CD4-positive, alpha-beta T cell treated with Interleukin-12 subunit alpha and Interleukin-12 subunit beta, for 1 hour (primary cell): ENCODE measurements at regions not wholly inside any gene's neighbourhood (a gene's known extent, or its start where the extent isn't known, plus 50 kb on each side); places are given as distances from the start of the nearest gene placed in this dataset.
A peak's percentile ranks its signal among the peaks of the same experiment; 100 is the strongest.
"Not testable (repeated sequence)": the region's sequence is repeated elsewhere in the genome, so short reads cannot be mapped to it uniquely, and the experiment has no call there.

Experiments used
- DNase-seq: peaks from one replicate; pipeline ENCODE4 v3.0.0-alpha.2; 2020

- DNase-seq: no peak
Observed at GRCh38 chr3:137820366-137820765, 56.3 kb downstream of the SOX14 start.

DNA sequence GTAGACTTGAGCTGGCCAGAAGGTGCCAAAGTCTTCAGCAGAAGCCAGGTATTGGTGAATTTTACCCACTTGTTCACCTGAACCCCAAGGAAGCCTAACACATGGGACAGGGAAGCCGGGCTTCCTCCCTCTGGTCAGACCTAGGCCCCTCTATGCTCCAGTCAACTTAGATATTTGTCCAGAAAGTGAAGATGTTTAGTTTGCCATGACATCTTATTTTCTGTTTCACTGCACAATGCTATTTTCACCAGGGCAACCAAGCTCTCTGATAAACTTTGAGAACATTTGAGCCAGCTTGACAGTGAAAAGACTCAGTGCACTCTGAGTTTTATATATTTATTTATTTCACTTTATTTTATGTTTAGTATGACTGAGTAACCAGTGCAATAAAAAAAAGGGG lies 71.0 kb downstream of the SOX14 start:
- no peak for DNase-seq

DNA sequence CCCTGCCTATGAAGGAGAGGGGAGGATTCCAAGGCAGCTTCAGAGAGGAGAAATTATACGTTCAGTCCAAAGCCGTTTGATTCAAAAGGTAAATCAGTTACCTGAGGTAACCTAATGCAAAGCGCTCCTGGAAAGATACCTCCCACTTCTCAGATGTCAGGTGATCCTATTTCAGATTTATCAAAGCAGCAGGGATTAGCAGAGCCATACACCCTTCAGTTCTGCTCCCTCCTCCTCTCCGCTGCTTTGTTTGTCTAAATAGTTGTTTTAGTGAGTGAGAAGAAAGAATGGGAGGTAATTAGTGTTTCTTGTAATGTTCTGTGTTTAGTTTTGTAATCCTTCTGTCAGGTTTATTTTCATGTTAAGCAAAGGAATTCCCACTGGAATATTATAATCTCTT lies 81.1 kb downstream of the SOX14 start:
- no peak for DNase-seq

DNA sequence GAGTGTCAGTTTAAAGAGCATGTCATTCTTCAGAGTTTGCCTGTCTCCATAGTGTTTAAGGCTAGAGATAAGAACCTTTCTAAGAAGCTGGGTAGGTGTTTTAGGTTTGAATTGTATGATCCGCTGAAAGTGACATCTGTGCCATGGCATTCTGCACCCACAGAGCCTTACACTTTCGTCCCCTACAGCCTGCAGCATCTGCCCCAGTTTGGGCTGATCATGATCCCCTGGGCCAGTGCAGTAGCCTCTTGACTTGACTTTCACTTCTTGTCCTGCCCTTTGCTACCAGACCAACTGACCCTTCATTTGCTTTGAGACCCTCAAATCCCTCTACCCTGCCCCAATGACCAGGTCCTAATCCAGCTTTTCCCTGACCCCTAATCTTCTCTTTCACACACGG lies 81.6 kb downstream of the SOX14 start:
- no peak for DNase-seq

- DNase-seq: no peak
Observed at GRCh38 chr3:137852391-137852830, 88.3 kb downstream of the SOX14 start.

GRCh38 chr3:137854533-137855261 lies 90.6 kb downstream of the SOX14 start:
- DNase-seq: no peak

- DNase-seq: no peak
Observed at GRCh38 chr3:137866001-137866400, 101.9 kb downstream of the SOX14 start.

- DNase-seq: no peak
Observed at GRCh38 chr3:137866933-137867332, 102.8 kb downstream of the SOX14 start.

- no peak for DNase-seq
Observed at GRCh38 chr3:137867611-137868010, 103.5 kb downstream of the SOX14 start.

GRCh38 chr3:137869022-137869421 lies 104.9 kb downstream of the SOX14 start:
- DNase-seq: no peak

GRCh38 chr3:137872589-137872988 lies 108.5 kb downstream of the SOX14 start:
- not testable (repeated sequence) for DNase-seq

DNA sequence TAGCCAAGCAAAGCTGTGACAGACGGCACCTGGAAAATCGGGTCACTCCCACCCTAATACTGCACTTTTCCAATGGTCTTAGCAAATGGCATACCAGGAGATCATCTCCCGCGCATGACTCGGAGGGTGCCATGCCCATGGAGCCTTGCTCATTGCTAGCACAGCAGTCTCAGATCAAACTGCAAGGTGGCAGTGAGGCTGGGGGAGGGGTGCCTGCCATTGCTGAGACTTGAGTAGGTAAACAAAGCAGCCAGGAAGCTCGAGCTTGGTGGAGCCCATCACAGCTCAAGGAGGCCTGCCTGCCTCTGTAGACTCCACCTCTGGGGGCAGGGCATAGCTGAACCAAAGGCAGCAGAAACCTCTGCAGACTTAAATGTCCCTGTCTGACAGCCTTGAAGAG lies 113.1 kb upstream of the CLDN18 start:
- DNase-seq: not testable (repeated sequence)

GRCh38 chr3:137906985-137907649 lies 102.8 kb upstream of the CLDN18 start:
- no peak for DNase-seq

GRCh38 chr3:137924628-137925027 lies 85.3 kb upstream of the CLDN18 start:
- no peak for DNase-seq

DNA sequence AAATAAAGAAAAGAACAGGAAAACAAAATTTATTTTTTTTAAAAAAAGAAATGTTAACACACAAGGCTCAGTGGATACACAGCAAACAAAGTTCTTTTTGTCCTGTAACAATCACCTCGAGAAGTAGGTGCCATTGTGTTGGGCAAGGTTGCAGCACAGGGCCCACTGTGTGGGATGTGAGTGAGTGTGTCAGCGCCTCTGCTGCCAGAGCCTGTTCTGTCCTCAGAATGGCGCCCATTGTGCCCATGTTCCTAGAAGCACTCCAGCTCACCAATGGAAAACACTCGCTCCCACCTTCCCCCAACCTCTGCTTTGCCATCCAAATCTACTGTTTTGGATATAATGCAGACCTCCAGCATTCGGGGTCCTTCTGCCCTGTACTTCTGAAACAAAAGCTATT lies 84.9 kb upstream of the CLDN18 start:
- DNase-seq: no peak

DNA sequence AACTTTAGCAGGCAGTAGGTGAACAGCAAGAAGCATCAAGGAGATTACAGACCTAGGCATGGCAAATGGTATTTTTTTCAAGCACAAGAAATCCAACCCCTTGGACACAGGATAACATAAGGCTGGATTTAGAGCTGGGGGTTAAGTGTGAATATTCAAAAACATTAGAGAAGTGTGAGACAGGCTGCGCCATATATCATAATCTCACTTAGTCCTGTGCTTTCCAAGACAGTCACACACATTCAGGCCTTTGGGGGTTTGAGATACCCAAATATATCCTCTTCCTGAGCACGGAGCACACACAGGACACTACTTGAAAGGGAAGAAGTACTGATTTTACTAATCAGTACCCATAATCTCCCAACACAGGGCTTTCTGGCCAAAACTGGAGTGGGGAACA lies 83.0 kb upstream of the CLDN18 start:
- no peak for DNase-seq

DNA sequence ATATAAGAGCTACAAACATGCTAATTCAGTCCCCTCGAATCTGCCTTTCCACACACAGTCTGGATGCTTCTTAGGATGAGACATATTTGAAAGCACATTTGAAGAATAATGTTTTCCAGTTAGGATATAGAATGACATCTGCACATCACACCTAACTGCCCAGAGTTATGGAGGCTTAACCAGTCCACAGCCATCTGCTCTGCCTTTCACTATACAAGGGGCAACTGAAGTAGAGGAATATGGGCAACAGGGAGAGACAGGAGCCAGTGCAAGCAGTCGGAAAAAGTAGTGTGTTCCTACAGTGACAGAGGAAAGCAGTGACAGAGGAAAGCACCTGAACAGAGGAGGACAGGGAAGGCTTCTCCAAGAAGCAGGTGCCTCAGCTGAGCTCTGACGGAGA lies 79.0 kb upstream of the CLDN18 start:
- DNase-seq: no peak

- no peak for DNase-seq
Observed at GRCh38 chr3:137938876-137939275, 71.1 kb upstream of the CLDN18 start.

DNA sequence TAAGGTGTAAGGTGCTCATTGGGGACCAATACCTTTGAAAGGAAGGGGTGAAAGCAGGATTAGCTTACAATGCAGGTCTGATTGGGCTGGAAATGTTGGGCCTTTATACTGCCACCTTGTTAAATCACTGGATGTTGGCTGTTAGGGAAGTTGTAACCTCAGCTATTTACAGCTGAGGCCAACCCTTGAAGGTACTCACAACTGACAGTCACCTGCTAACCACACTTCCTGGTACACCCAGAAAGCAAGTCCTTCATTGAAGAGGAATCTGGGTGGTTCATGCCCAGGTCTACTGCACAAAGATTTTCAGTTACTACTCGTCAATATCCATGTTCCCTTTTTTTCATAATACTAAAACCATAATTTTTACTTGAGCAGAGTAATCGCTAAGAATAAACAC lies 65.4 kb upstream of the CLDN18 start:
- no peak for DNase-seq

- peak; percentile 54 for DNase-seq
Observed at GRCh38 chr3:137946356-137946973, 63.5 kb upstream of the CLDN18 start.

DNA sequence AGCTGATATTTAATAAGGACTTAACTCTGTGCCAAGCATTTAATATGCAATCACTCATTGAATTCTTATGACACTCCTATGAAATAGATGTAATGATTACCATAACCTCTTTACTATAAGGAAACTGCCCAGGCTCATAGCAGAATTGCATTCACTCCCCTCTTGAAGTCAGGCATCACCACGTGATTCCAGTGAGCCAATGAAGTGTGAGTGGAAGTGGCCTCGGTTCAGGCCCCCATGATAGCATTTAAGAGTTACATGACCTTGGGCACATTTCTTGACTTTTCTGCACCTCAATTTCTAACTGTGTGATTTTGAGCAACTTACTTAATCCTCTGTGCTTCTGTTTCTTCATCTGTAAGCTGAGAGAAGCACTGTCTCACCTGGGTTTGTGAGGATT lies 62.8 kb upstream of the CLDN18 start:
- DNase-seq: no peak

- no peak for DNase-seq
Observed at GRCh38 chr3:137948400-137949072, 61.4 kb upstream of the CLDN18 start.

DNA sequence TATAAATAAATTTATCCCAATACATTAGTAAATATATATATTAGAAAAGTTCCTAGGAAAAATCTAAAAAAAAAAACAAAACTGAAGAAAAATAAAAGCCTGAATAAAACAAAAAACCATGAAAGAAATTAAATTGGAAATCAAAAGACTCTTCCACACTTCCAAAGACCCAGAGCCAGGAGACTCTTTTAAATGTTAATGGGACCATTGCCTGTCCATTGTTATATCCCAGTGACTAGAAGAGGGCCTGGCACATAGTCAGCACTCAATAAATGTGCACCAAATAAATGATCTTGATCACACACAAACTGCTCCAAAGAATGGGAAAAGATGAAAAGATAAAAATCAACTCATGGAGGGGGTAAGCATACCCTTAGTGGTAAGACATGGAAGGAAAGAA lies 51.3 kb upstream of the CLDN18 start:
- no peak for DNase-seq
